A673 (cell line): ENCODE measurements at regions not wholly inside any gene's neighbourhood (a gene's known extent, or its start where the extent isn't known, plus 50 kb on each side); places are given as distances from the start of the nearest gene placed in this dataset.

Experiments used
- BruUV-seq: library from RNA; stranded (reverse); fragments of 400-500 nt; replicated peaks from 2 replicates; lab custom pipeline; 2021; lab: Mats Ljungman, UMichigan
- CTCF ChIA-PET: fragments of 300-600 bp; sonication (Branson Sonifier 250); formaldehyde crosslinking; loops from one replicate; lab custom pipeline; 2022; ENCODE audit warnings: antibody characterized with exemption; lab: Charles Lee
- POLR2A ChIA-PET: fragments of 300-600 bp; sonication (Branson Sonifier 250); formaldehyde crosslinking; loops from one replicate; lab custom pipeline; 2022; ENCODE audit warnings: antibody characterized with exemption; ENCODE audit not compliant: low non-redundant PET; lab: Charles Lee
- DNase-seq: peaks from one replicate; pipeline ENCODE4 v3.0.0-alpha.2; 2015; ENCODE audit warnings: low spot score
- H3K27ac ChIP-seq: fragments of 200-600 bp; sonication (generic); 2 replicates; pipeline ENCODE4 v1.5.1; 2016; ENCODE audit warnings: mixed run types, low read depth, mild to moderate bottlenecking, mixed read lengths, antibody characterized with exemption, low read length; ENCODE audit not compliant: poor library complexity, severe bottlenecking
- H3K27me3 ChIP-seq: fragments of 200-600 bp; sonication (generic); replicated peaks from 2 replicates; pipeline ENCODE4 v1.6.1; 2017; ENCODE audit warnings: mixed run types, low read depth, mild to moderate bottlenecking, mixed read lengths, antibody characterized with exemption, low read length; ENCODE audit not compliant: insufficient read depth, poor library complexity
- H3K36me3 ChIP-seq: fragments of 200-600 bp; sonication (generic); 2 replicates; pipeline ENCODE4 v1.6.1; 2016; ENCODE audit warnings: mixed run types, mild to moderate bottlenecking, mixed read lengths, antibody characterized with exemption, low read length; ENCODE audit not compliant: insufficient read depth, poor library complexity, severe bottlenecking
- H3K4me1 ChIP-seq: fragments of 200-600 bp; sonication (generic); 2 replicates; pipeline ENCODE4 v1.6.1; 2017; ENCODE audit warnings: mixed run types, mild to moderate bottlenecking, mixed read lengths, antibody characterized with exemption, low read length; ENCODE audit not compliant: insufficient read depth, poor library complexity, severe bottlenecking
- H3K4me3 ChIP-seq: fragments of 200-600 bp; sonication (generic); 2 replicates; pipeline ENCODE4 v1.5.1; 2016; ENCODE audit warnings: low read depth, mixed run types, mild to moderate bottlenecking, mixed read lengths, low read length; ENCODE audit not compliant: poor library complexity, severe bottlenecking
- H3K9me3 ChIP-seq: fragments of 200-600 bp; sonication (generic); 2 replicates; pipeline ENCODE4 v1.6.1; 2016; ENCODE audit warnings: mixed run types, low read depth, mild to moderate bottlenecking, mixed read lengths, antibody characterized with exemption, low read length; ENCODE audit not compliant: poor library complexity, severe bottlenecking
- CTCF ChIP-seq: fragments of 300-800, 200-600 bp; sonication (generic); conservative IDR thresholded peaks from 2 replicates; pipeline ENCODE4 v1.5.1; 2017; ENCODE audit warnings: low read depth, mild to moderate bottlenecking, antibody characterized with exemption, low read length, moderate library complexity, mixed read lengths
- EZH2 ChIP-seq: fragments of 200-600 bp; sonication (generic); IDR thresholded peaks from 2 replicates; pipeline ENCODE4 v1.6.1; 2017; ENCODE audit warnings: borderline replicate concordance, low read depth, mild to moderate bottlenecking, mixed read lengths, antibody characterized with exemption, low read length; ENCODE audit not compliant: poor library complexity, severe bottlenecking
- intact Hi-C: fragments of 100-400 bp; cut with micrococcal nuclease; formaldehyde crosslinking; loops from one replicate; pipeline ENCODE4 v1.10.0; 2022; ENCODE audit not compliant: unreplicated experiment

GRCh38 chr4:45831692-45832091 lies 292.2 kb downstream of the GABRG1 start:
- DNase-seq, result no peak
- Histone ChIP-seq H3K36me3 (no peaks in the 10 kb centered on the region), H3K4me1 (no peaks in the 10 kb centered on the region), H3K27me3 (no peaks in the 10 kb centered on the region), H3K9me3 (no peaks in the 10 kb centered on the region), H3K4me3 (no peak overlapping the region), H3K27ac (no peak overlapping the region)
- ChIA-PET CTCF (no interaction called here), POLR2A (no interaction called here)
- no TSS peak for BruUV-seq
- intact Hi-C loops, result no loop called here
- no peak for TF ChIP-seq CTCF
- TF ChIP-seq EZH2, result no peak

GRCh38 chr4:45803994-45804393 lies 319.9 kb downstream of the GABRG1 start:
- H3K9me3 ChIP-seq, result no peaks in the 10 kb centered on the region
- ChIA-PET CTCF (no interaction called here), POLR2A (no interaction called here)
- H3K4me3 ChIP-seq, result no peak overlapping the region
- no peak overlapping the region for H3K27ac ChIP-seq
- BruUV-seq, result no TSS peak
- intact Hi-C loops, result no loop called here
- TF ChIP-seq CTCF (no peak), EZH2 (no peak)
- H3K36me3 ChIP-seq, result no peaks in the 10 kb centered on the region
- no peaks in the 10 kb centered on the region for H3K27me3 ChIP-seq
- H3K4me1 ChIP-seq, result no peaks in the 10 kb centered on the region
- no peak for DNase-seq

- BruUV-seq, result no TSS peak
- Histone ChIP-seq H3K4me1 (no peaks in the 10 kb centered on the region), H3K27me3 (no peaks in the 10 kb centered on the region), H3K27ac (no peak overlapping the region), H3K9me3 (no peaks in the 10 kb centered on the region), H3K4me3 (no peak overlapping the region), H3K36me3 (no peaks in the 10 kb centered on the region)
- no peak for TF ChIP-seq EZH2
- TF ChIP-seq CTCF, result no peak
- ChIA-PET POLR2A (no interaction called here), CTCF (no interaction called here)
- intact Hi-C loops, result no loop called here
- no peak for DNase-seq
Measured at GRCh38 chr4:45795135-45795534, 328.7 kb downstream of the GABRG1 start.
